Peyer's patch (tissue), 4 donors: ENCODE measurements at regions not wholly inside any gene's neighbourhood (a gene's known extent, or its start where the extent isn't known, plus 50 kb on each side); places are given as distances from the start of the nearest gene placed in this dataset.

Experiments
- DNase-seq, 3 donors: peaks; one replicate each; pipeline ENCODE4 v3.0.0-alpha.2; 2017 to 2019
- H3K27ac ChIP-seq, 4 donors: fragments of 200-600 bp; sonication (generic); one replicate each; pipeline ENCODE4 v1.5.1; 2016 to 2019
- H3K27me3 ChIP-seq, 2 donors: fragments of 200-600 bp; sonication (generic); one replicate each; pipeline ENCODE4 v1.5.1; 2019
- H3K36me3 ChIP-seq, 3 donors: fragments of 200-600 bp; sonication (generic); one replicate each; pipeline ENCODE4 v1.5.1; 2016 to 2019
- H3K4me1 ChIP-seq, 4 donors: fragments of 200-600 bp; sonication (generic); one replicate each; pipeline ENCODE4 v1.5.1; 2016 to 2019
- H3K4me3 ChIP-seq, 4 donors: fragments of 200-600 bp; sonication (generic); 1 replicate in 3 of 4; 2 replicates in 1 of 4; pipeline ENCODE4 v1.5.1; 2016 to 2019; ENCODE audit warnings: mild to moderate bottlenecking in 1 of 4
- H3K9me3 ChIP-seq, 4 donors: fragments of 200-600 bp; sonication (generic); one replicate each; pipeline ENCODE4 v1.5.1; 2016 to 2019; ENCODE audit warnings: mild to moderate bottlenecking in 1 of 4
- CTCF ChIP-seq, 6 experiments: fragments of 450-650 bp in 4 of 6; fragments of 200-600 bp in 2 of 6; sonication (generic) in 1 of 6; IDR thresholded peaks; one replicate each; pipeline ENCODE4 v1.5.1; 2017 to 2019; ENCODE audit warnings: antibody characterized with exemption in 6 of 6, mild to moderate bottlenecking in 3 of 6, moderate library complexity in 1 of 6
- POLR2A ChIP-seq, 2 donors: fragments of 450-650 bp; IDR thresholded peaks; one replicate each; pipeline ENCODE4 v1.5.1; 2017; ENCODE audit warnings: antibody characterized with exemption in 2 of 2, mild to moderate bottlenecking in 2 of 2, moderate library complexity in 2 of 2

GRCh38 chr12:60240891-60241290 lies 645.1 kb downstream of the SLC16A7 start:
- Histone ChIP-seq H3K27me3 (no peaks in the 10 kb centered on the region), H3K36me3 (no peaks in the 10 kb centered on the region), H3K27ac (no peak overlapping the region), H3K9me3 (no peaks in the 10 kb centered on the region), H3K4me1 (no peaks in the 10 kb centered on the region), H3K4me3 (no peak overlapping the region)
- no peak for TF ChIP-seq POLR2A (IDR thresholded peaks at IDR 0.05)
- no peak for TF ChIP-seq CTCF (IDR thresholded peaks at IDR 0.05)
- DNase-seq = no peak

- Histone ChIP-seq H3K4me1 (no peaks in the 10 kb centered on the region), H3K9me3 (no peaks in the 10 kb centered on the region), H3K27ac (no peak overlapping the region), H3K27me3 (no peaks in the 10 kb centered on the region), H3K36me3 (no peaks in the 10 kb centered on the region), H3K4me3 (no peak overlapping the region)
- no peak for DNase-seq
- no peak for TF ChIP-seq POLR2A (IDR thresholded peaks at IDR 0.05)
- TF ChIP-seq CTCF (IDR thresholded peaks at IDR 0.05) = no peak
Observed at GRCh38 chr12:60251091-60251490, 655.3 kb downstream of the SLC16A7 start.

GRCh38 chr12:60252359-60253096 lies 656.7 kb downstream of the SLC16A7 start:
- DNase-seq = no peak
- no peaks in the 10 kb centered on the region for H3K9me3 ChIP-seq
- H3K4me1 ChIP-seq = no peaks in the 10 kb centered on the region
- TF ChIP-seq POLR2A (IDR thresholded peaks at IDR 0.05) (no peak), CTCF (IDR thresholded peaks at IDR 0.05) (no peak)
- H3K36me3 ChIP-seq = no peaks in the 10 kb centered on the region
- no peak overlapping the region for H3K4me3 ChIP-seq
- no peaks in the 10 kb centered on the region for H3K27me3 ChIP-seq
- H3K27ac ChIP-seq = no peak overlapping the region

GRCh38 chr12:60255044-60255443 lies 659.2 kb downstream of the SLC16A7 start:
- DNase-seq = no peak
- Histone ChIP-seq H3K4me3 (no peak overlapping the region), H3K9me3 (no peaks in the 10 kb centered on the region), H3K27ac (no peak overlapping the region), H3K27me3 (no peaks in the 10 kb centered on the region), H3K36me3 (no peaks in the 10 kb centered on the region), H3K4me1 (no peaks in the 10 kb centered on the region)
- TF ChIP-seq CTCF (IDR thresholded peaks at IDR 0.05) (no peak), POLR2A (IDR thresholded peaks at IDR 0.05) (no peak)

- no peak for DNase-seq
- Histone ChIP-seq H3K4me3 (no peak overlapping the region), H3K27ac (no peak overlapping the region), H3K4me1 (no peaks in the 10 kb centered on the region), H3K9me3 (no peaks in the 10 kb centered on the region), H3K36me3 (no peaks in the 10 kb centered on the region), H3K27me3 (no peaks in the 10 kb centered on the region)
- TF ChIP-seq POLR2A (IDR thresholded peaks at IDR 0.05) (no peak), CTCF (IDR thresholded peaks at IDR 0.05) (no peak)
Observed at GRCh38 chr12:60257063-60257462, 661.2 kb downstream of the SLC16A7 start.

GRCh38 chr12:60259225-60259624 lies 663.4 kb downstream of the SLC16A7 start:
- DNase-seq = no peak
- no peak overlapping the region for H3K4me3 ChIP-seq
- no peak for TF ChIP-seq POLR2A (IDR thresholded peaks at IDR 0.05)
- TF ChIP-seq CTCF (IDR thresholded peaks at IDR 0.05) = no peak
- H3K9me3 ChIP-seq = no peaks in the 10 kb centered on the region
- H3K36me3 ChIP-seq = no peaks in the 10 kb centered on the region
- no peaks in the 10 kb centered on the region for H3K4me1 ChIP-seq
- H3K27me3 ChIP-seq = no peaks in the 10 kb centered on the region
- no peak overlapping the region for H3K27ac ChIP-seq
